Vagina (tissue), 2 donors: ENCODE measurements at regions not wholly inside any gene's neighbourhood (a gene's known extent, or its start where the extent isn't known, plus 50 kb on each side); places are given as distances from the start of the nearest gene placed in this dataset.

Experiments
- DNase-seq, 2 donors: peaks; one replicate each; pipeline ENCODE4 v3.0.0-alpha.2; 2017; ENCODE audit errors: extremely low spot score in 2 of 2
- H3K27ac ChIP-seq: fragments of 200-600 bp; sonication (generic); one replicate; pipeline ENCODE4 v1.5.1; 2019
- H3K27me3 ChIP-seq: fragments of 200-600 bp; sonication (generic); one replicate; pipeline ENCODE4 v1.5.1; 2019
- H3K36me3 ChIP-seq, 2 donors: fragments of 200-600 bp; sonication (generic); one replicate each; pipeline ENCODE4 v1.5.1; 2017 to 2019
- H3K4me1 ChIP-seq: fragments of 200-600 bp; sonication (generic); one replicate; pipeline ENCODE4 v1.5.1; 2019
- H3K4me3 ChIP-seq, 2 donors: fragments of 200-600 bp; sonication (generic); 1 replicate in 1 of 2; 2 replicates in 1 of 2; pipeline ENCODE4 v1.5.1; 2016 to 2019
- H3K9me3 ChIP-seq: fragments of 200-600 bp; sonication (generic); one replicate; pipeline ENCODE4 v1.5.1; 2019
- POLR2A ChIP-seq, 2 donors: fragments of 450-650 bp; IDR thresholded peaks; one replicate each; pipeline ENCODE4 v1.6.1; 2017; ENCODE audit warnings: antibody characterized with exemption in 2 of 2, mild to moderate bottlenecking in 2 of 2, moderate library complexity in 2 of 2
- POLR2AphosphoS5 ChIP-seq, 2 donors: sonication (generic); formaldehyde crosslinking; IDR thresholded peaks; one replicate each; pipeline ENCODE4 v1.9.0; 2017; ENCODE audit warnings: antibody characterized with exemption in 2 of 2, mild to moderate bottlenecking in 2 of 2, low read depth in 1 of 2; ENCODE audit not compliant: insufficient read depth in 1 of 2
- intact Hi-C: fragments of 100-400 bp; cut with DNase I; formaldehyde crosslinking; loops from one replicate; pipeline ENCODE4 v1.15.1; 2023
- TF ChIP-seq, protein P1 (sequence below), 3 experiments: fragments of 450-650 bp in 2 of 3; fragments of 200-600 bp in 1 of 3; sonication (generic) in 1 of 3; IDR thresholded peaks; one replicate each; pipeline ENCODE4 v1.5.1; 2017 to 2019; ENCODE audit warnings: antibody characterized with exemption in 3 of 3, mild to moderate bottlenecking in 2 of 3, moderate library complexity in 2 of 3

DNA sequence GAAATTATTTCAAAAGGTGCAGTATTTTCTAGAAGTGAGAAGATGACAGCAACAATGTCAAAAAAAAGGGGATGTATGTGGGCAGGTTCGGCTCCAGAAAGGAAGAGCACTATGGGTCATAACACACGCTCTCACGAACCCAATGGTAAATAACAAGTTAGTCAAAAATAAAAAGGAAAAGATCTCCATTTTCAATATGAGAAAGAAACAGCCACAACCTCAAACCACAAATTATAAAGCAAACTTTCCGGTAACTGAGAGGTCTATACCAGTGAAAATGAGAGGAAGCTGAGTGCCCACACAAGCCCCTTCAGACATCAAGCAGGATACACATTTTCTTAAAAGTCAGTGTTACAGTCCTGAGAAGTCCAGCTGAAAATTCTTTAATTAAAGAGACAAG is 398.5 kb upstream of the RPS23 start:
- TF ChIP-seq POLR2AphosphoS5 (IDR thresholded peaks at IDR 0.05; ENCODE audit: insufficient read depth in 1 of 2, low read depth in 1 of 2) (no peak), POLR2A (IDR thresholded peaks at IDR 0.05) (no peak)
- TF ChIP-seq, protein P1, sequence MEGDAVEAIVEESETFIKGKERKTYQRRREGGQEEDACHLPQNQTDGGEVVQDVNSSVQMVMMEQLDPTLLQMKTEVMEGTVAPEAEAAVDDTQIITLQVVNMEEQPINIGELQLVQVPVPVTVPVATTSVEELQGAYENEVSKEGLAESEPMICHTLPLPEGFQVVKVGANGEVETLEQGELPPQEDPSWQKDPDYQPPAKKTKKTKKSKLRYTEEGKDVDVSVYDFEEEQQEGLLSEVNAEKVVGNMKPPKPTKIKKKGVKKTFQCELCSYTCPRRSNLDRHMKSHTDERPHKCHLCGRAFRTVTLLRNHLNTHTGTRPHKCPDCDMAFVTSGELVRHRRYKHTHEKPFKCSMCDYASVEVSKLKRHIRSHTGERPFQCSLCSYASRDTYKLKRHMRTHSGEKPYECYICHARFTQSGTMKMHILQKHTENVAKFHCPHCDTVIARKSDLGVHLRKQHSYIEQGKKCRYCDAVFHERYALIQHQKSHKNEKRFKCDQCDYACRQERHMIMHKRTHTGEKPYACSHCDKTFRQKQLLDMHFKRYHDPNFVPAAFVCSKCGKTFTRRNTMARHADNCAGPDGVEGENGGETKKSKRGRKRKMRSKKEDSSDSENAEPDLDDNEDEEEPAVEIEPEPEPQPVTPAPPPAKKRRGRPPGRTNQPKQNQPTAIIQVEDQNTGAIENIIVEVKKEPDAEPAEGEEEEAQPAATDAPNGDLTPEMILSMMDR (IDR thresholded peaks at IDR 0.05), result no peak
- intact Hi-C loops, result no loop called here
- Histone ChIP-seq H3K9me3 (no peaks in the 10 kb centered on the region), H3K27ac (no peak overlapping the region), H3K4me3 (no peak overlapping the region), H3K36me3 (no peaks in the 10 kb centered on the region), H3K27me3 (no peaks in the 10 kb centered on the region), H3K4me1 (no peaks in the 10 kb centered on the region)
- DNase-seq, result no peak

DNA sequence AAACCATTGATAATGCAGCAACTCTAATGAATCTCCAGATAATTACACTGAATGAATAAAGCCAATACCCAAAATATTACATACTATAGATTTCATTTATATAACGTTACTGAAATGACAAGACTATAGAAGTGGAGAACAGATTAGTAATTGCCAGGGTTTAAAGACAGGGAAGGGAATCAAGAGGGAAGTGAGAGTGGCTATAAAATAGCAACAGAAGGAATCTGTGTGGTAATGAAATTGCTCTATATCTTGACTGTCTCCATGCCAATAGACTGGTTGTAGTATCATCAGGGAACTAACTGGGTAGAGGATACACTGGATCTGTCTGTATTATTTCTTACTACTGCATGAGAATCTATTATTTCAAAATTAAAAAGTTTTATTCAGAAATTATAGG is 396.5 kb upstream of the RPS23 start:
- Histone ChIP-seq H3K36me3 (no peaks in the 10 kb centered on the region), H3K4me1 (no peaks in the 10 kb centered on the region), H3K4me3 (no peak overlapping the region), H3K27ac (no peak overlapping the region), H3K27me3 (no peaks in the 10 kb centered on the region), H3K9me3 (no peaks in the 10 kb centered on the region)
- DNase-seq, result no peak
- intact Hi-C loops, result no loop called here
- TF ChIP-seq, protein P1 (IDR thresholded peaks at IDR 0.05), result no peak
- TF ChIP-seq POLR2AphosphoS5 (IDR thresholded peaks at IDR 0.05; ENCODE audit: insufficient read depth in 1 of 2, low read depth in 1 of 2) (no peak), POLR2A (IDR thresholded peaks at IDR 0.05) (no peak)

DNA sequence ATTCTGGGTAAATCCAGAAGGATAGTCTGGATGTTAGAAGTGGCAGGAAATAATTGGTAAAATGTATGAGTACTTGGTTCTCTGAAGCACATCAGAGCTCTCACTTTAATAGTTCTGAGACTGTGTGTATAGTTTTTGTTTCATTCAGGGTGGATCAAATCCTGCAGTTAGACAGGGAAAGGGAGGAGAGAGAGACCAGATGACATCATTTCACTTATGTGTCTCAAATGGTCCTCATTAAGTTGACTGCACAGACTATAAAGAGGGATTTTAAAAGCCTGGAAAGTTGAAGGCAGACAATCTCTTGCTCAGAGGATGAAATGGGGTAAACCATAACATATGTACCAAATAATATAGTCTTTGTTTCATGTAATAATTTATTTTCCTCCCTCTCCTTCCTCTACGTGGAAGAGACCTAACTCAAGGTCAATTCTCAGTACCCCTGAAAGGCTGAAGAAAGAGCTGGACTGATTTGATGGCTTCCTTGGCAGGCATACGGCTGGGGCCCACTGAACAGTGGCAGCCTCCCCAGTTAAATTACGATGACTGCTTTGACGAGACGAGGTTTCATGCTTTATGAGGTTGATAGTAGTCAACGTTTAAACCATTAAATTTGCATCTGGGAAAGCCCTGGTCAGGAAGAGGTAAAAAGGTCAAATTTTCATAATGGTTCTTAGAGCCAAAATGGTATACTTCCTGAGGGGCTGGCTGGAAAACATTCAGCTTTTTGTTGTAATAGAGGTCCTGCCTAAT is 395.1 kb upstream of the RPS23 start:
- intact Hi-C loops, result no loop called here
- no peak overlapping the region for H3K4me3 ChIP-seq
- no peaks in the 10 kb centered on the region for H3K27me3 ChIP-seq
- TF ChIP-seq, protein P1 (IDR thresholded peaks at IDR 0.05), result no peak
- TF ChIP-seq POLR2A (IDR thresholded peaks at IDR 0.05), result no peak
- no peak for TF ChIP-seq POLR2AphosphoS5 (IDR thresholded peaks at IDR 0.05; ENCODE audit: insufficient read depth in 1 of 2, low read depth in 1 of 2)
- no peak for DNase-seq
- H3K4me1 ChIP-seq, result no peaks in the 10 kb centered on the region
- H3K27ac ChIP-seq, result no peak overlapping the region
- H3K9me3 ChIP-seq, result no peaks in the 10 kb centered on the region
- no peaks in the 10 kb centered on the region for H3K36me3 ChIP-seq

- no peaks in the 10 kb centered on the region for H3K4me1 ChIP-seq
- DNase-seq, result no peak
- H3K27ac ChIP-seq, result no peak overlapping the region
- intact Hi-C loops, result no loop called here
- no peaks in the 10 kb centered on the region for H3K36me3 ChIP-seq
- TF ChIP-seq POLR2AphosphoS5 (IDR thresholded peaks at IDR 0.05; ENCODE audit: insufficient read depth in 1 of 2, low read depth in 1 of 2) (no peak), POLR2A (IDR thresholded peaks at IDR 0.05) (no peak)
- TF ChIP-seq, protein P1 (IDR thresholded peaks at IDR 0.05), result no peak
- H3K27me3 ChIP-seq, result no peaks in the 10 kb centered on the region
- no peaks in the 10 kb centered on the region for H3K9me3 ChIP-seq
- H3K4me3 ChIP-seq, result no peak overlapping the region
Measured at GRCh38 chr5:82670692-82671091, 392.5 kb upstream of the RPS23 start.

DNA sequence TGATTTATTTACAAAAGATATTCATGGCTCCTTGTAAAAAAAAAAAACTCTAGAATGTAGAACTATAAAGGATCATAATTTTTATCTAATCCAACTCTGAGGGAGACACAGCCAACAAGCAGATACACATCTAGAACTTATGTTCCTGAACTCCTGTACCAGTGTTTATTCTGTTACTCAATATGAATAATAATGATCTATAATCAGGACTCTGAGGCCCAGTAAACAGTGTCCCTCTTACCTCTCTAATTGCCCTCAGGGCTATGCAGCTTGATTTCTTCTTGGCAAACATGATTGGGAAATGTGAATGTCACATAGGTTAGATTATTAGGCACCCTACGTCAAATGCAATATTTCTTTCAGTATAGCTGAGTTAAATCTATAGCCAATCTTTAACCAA is 391.6 kb upstream of the RPS23 start:
- intact Hi-C loops, result no loop called here
- no peak overlapping the region for H3K27ac ChIP-seq
- TF ChIP-seq, protein P1 (IDR thresholded peaks at IDR 0.05), result no peak
- TF ChIP-seq POLR2AphosphoS5 (IDR thresholded peaks at IDR 0.05; ENCODE audit: insufficient read depth in 1 of 2, low read depth in 1 of 2), result no peak
- TF ChIP-seq POLR2A (IDR thresholded peaks at IDR 0.05), result no peak
- H3K9me3 ChIP-seq, result no peaks in the 10 kb centered on the region
- no peaks in the 10 kb centered on the region for H3K4me1 ChIP-seq
- H3K4me3 ChIP-seq, result no peak overlapping the region
- no peaks in the 10 kb centered on the region for H3K27me3 ChIP-seq
- DNase-seq, result no peak
- no peaks in the 10 kb centered on the region for H3K36me3 ChIP-seq
